GM12878 (cell line): ENCODE measurements at regions not wholly inside any gene's neighbourhood (a gene's known extent, or its start where the extent isn't known, plus 50 kb on each side); places are given as distances from the start of the nearest gene placed in this dataset.

Experiments used
- ATAC-seq: fragments of 200-7000 bp; cut with Tn5 transposase; 3 replicates; pipeline ENCODE4 v1.9.1; 2020; ENCODE audit warnings: mild to moderate bottlenecking, moderate library complexity
- BruUV-seq: library from RNA; stranded (reverse); fragments of 400-500 nt; replicated peaks from 2 replicates; lab custom pipeline; 2021; lab: Mats Ljungman, UMichigan
- CTCF ChIA-PET: fragments of 300-600 bp; sonication (Branson Sonifier 250); formaldehyde crosslinking; extraction: SDS; loops from one replicate; lab custom pipeline; 2021; ENCODE audit warnings: inconsistent platforms; lab: Yijun Ruan, JAX
- POLR2A ChIA-PET: fragments of 350-600 bp; formaldehyde crosslinking; extraction: SDS; loops from one replicate; lab custom pipeline; 2021; ENCODE audit warnings: inconsistent platforms; lab: Charles Lee
- RAD21 ChIA-PET: fragments of 300-600 bp; sonication (Branson Sonifier 250); formaldehyde crosslinking; loops from one replicate; lab custom pipeline; 2023; ENCODE audit warnings: antibody characterized with exemption; ENCODE audit not compliant: unreplicated experiment; lab: Charles Lee
- SMC1A ChIA-PET: fragments of 300-600 bp; sonication (Branson Sonifier 250); formaldehyde crosslinking; loops from one replicate; lab custom pipeline; 2023; ENCODE audit not compliant: unreplicated experiment, uncharacterized antibody; lab: Charles Lee
- DNase-seq: peaks from one replicate; pipeline ENCODE4 v3.0.0-alpha.2; 2011; ENCODE audit warnings: low read depth, low spot score
- FAIRE-seq: peaks from 3 replicates; lab custom pipeline; 2011; peaks lifted over from hg19 to GRCh38; lab: Jason Lieb, UNC
- H2AFZ ChIP-seq: 2 replicates; pipeline ENCODE4 v1.6.0; 2011; ENCODE audit warnings: low read depth, low read length, control low read depth; ENCODE audit not compliant: control insufficient read depth
- H3K27ac ChIP-seq: 2 replicates; pipeline ENCODE4 v1.5.1; 2011; ENCODE audit warnings: control low read depth; ENCODE audit not compliant: control insufficient read depth, insufficient read depth
- H3K27me3 ChIP-seq, 2 experiments: replicated peaks in 1 of 2; 2 replicates each; pipeline versions ENCODE4 v1.6.0 to v1.6.1; 2011; ENCODE audit warnings: low read length in 1 of 2; ENCODE audit not compliant: control insufficient read depth in 2 of 2, insufficient read depth in 2 of 2
- H3K36me3 ChIP-seq, 2 experiments: 2 replicates each; pipeline ENCODE4 v1.5.1; 2011; ENCODE audit warnings: low read length in 1 of 2; ENCODE audit not compliant: control insufficient read depth in 2 of 2, insufficient read depth in 2 of 2
- H3K4me1 ChIP-seq: 2 replicates; pipeline ENCODE4 v1.6.1; 2011; ENCODE audit warnings: mild to moderate bottlenecking, low read length, moderate library complexity, mixed read lengths; ENCODE audit not compliant: control insufficient read depth, insufficient read depth
- H3K4me2 ChIP-seq: 2 replicates; pipeline ENCODE4 v1.6.0; 2011; ENCODE audit warnings: control low read depth; ENCODE audit not compliant: control insufficient read depth, insufficient read depth
- H3K4me3 ChIP-seq: fragments of 200-600 bp; sonication (generic); 2 replicates; pipeline ENCODE4 v1.5.1; 2016
- H3K79me2 ChIP-seq: 2 replicates; pipeline ENCODE4 v1.6.0; 2011; ENCODE audit warnings: low read length; ENCODE audit not compliant: control insufficient read depth, insufficient read depth
- H3K9ac ChIP-seq: 2 replicates; pipeline ENCODE4 v1.8.0; 2011; ENCODE audit warnings: low read length, control low read depth, mixed read lengths; ENCODE audit not compliant: control insufficient read depth, insufficient read depth
- H3K9me3 ChIP-seq: replicated peaks from 3 replicates; pipeline ENCODE4 v1.5.1; 2011; ENCODE audit warnings: mild to moderate bottlenecking, low read length; ENCODE audit not compliant: control insufficient read depth, insufficient read depth
- H4K20me1 ChIP-seq: 2 replicates; pipeline ENCODE4 v1.6.0; 2011; ENCODE audit not compliant: control insufficient read depth, insufficient read depth
- HCFC1 ChIP-seq: fragments of 150-350 bp; IDR thresholded peaks from 2 replicates; pipeline ENCODE4 v1.6.1; 2014; ENCODE audit warnings: low read length
- NKRF ChIP-seq: fragments of 450-650 bp; conservative IDR thresholded peaks from 2 replicates; pipeline ENCODE4 v1.6.1; 2017; ENCODE audit warnings: mild to moderate bottlenecking, moderate library complexity
- RAD51 ChIP-seq: fragments of 450-650 bp; IDR thresholded peaks from 2 replicates; pipeline ENCODE4 v1.6.1; 2016; ENCODE audit warnings: moderate library complexity, mild to moderate bottlenecking, inconsistent platforms
- RBBP5 ChIP-seq: fragments of 200-600 bp; sonication (generic); conservative IDR thresholded peaks from 2 replicates; pipeline ENCODE4 v1.6.1; 2016
- TBL1XR1 ChIP-seq: IDR thresholded peaks from 2 replicates; pipeline ENCODE4 v1.6.1; 2012; ENCODE audit warnings: low read depth, low read length, improper control_type of control experiment
- USF1 ChIP-seq: IDR thresholded peaks from 2 replicates; pipeline ENCODE4 v1.6.1; 2011; ENCODE audit warnings: borderline replicate concordance, low read depth, mild to moderate bottlenecking, moderate library complexity, mixed read lengths, low read length; ENCODE audit not compliant: insufficient read depth; ENCODE audit errors: extremely low read length
- WGBS: methylation state at CpG from one replicate; pipeline ENCODE4 v1.1.6; 2016; ENCODE audit warnings: low lambda C conversion rate; ENCODE audit not compliant: insufficient replicate concordance, insufficient coverage; ENCODE audit errors: missing lambda C conversion rate; 5-methylcytosine and 5-hydroxymethylcytosine counted together
- in situ Hi-C: fragments of 300-500 bp; cut with MboI; formaldehyde crosslinking; loops from 9 replicates; pipeline ENCODE4 v1.14.3; 2018; ENCODE audit warnings: mixed read lengths
- intact Hi-C: fragments of 100-400 bp; cut with micrococcal nuclease; formaldehyde crosslinking; loops from one replicate; pipeline ENCODE4 v1.14.2; 2022; ENCODE audit not compliant: unreplicated experiment

- TF ChIP-seq NKRF, result no peak
- TF ChIP-seq USF1, result no peak
- TF ChIP-seq HCFC1, result no peak
- TF ChIP-seq RBBP5, result no peak
- TF ChIP-seq RAD51, result peak; percentile 46; the same call in 1 of the 2 replicates
- TF ChIP-seq TBL1XR1, result no peak
- DNase-seq (no peak), ATAC-seq (no peak), FAIRE-seq (no peak)
- H3K36me3 ChIP-seq, result no peaks in the 10 kb centered on the region
- no peaks in the 10 kb centered on the region for H4K20me1 ChIP-seq
- H2AFZ ChIP-seq, result no peak overlapping the region
- H3K4me1 ChIP-seq, result no peaks in the 10 kb centered on the region
- H3K27ac ChIP-seq, result no peak overlapping the region
- WGBS, result 1% methylated on average over 4 of the region's 4 CpGs
- H3K27me3 ChIP-seq, result no peaks in the 10 kb centered on the region
- H3K9me3 ChIP-seq, result no peaks in the 10 kb centered on the region
- no peak overlapping the region for H3K9ac ChIP-seq
- ChIA-PET POLR2A (no interaction called here), SMC1A (no interaction called here), RAD21 (no interaction called here), CTCF (interaction anchor here (1.4 kb wide), 1 partner anchor 10 kb away, joined by 3 read pairs; no protein-coding TSS in a partner anchor)
- in situ Hi-C loops, result no loop called here
- no TSS peak for BruUV-seq
- intact Hi-C loops, result no loop called here
- no peak overlapping the region for H3K4me3 ChIP-seq
- no peaks in the 10 kb centered on the region for H3K79me2 ChIP-seq
- H3K4me2 ChIP-seq, result no peak overlapping the region
Observed at GRCh38 chrX:147468600-147468999, 443.1 kb upstream of the FMR1 start.
